ENCODE measurements at regions not wholly inside any gene's neighbourhood (a gene's known extent, or its start where the extent isn't known, plus 50 kb on each side); places are given as distances from the start of the nearest gene placed in this dataset.
"Not testable (repeated sequence)": the region's sequence is repeated elsewhere in the genome, so short reads cannot be mapped to it uniquely, and the experiment has no call there.

DNA sequence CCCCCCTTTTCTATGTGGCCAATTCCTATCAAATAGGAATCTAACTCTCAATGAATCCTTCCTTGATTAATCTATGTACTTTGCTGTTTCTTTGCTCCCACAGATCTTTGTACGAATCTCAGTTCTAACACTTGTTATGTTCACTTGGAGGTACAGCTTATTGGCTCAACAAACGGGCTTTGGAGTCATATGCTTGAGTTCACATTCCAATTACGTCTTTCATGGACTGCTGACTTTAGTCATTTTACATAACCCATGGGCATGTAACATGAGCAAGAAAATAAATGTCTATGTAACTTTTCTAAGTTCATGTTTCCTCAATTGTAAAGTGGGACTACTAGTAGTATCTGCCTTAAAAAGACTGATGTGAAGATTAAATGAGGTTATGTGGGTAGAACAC, 123.2 kb upstream of the TBC1D5 start:
- DNase-seq: no peak

- DNase-seq: no peak
Observed at GRCh38 chr3:17861476-17861875, 119.0 kb upstream of the TBC1D5 start.

DNA sequence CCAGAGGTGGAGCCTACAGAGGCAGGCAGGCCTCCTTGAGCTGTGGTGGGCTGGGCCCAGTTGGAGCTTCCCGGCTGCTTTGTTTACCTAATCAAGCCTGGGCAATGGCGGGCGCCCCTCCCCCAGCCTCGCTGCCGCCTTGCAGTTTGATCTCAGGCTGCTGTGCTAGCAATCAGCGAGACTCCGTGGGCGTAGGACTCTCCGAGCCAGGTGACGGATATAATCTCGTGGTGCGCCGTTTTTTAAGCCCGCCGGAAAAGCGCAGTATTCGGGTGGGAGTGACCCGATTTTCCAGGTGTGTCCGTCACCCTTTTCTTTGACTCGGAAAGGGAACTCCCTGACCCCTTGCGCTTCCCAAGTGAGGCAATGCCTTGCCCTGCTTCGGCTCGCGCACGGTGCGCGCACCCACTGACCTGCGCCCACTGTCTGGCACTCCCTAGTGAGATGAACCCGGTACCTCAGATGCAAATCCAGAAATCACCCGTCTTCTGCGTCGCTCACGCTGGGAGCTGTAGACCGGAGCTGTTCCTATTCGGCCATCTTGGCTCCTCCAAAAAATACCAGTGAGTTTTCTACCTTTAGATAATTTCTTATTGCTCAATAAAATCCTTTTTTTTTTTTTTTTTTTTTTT, 118.5 kb upstream of the TBC1D5 start:
- not testable (repeated sequence) for DNase-seq

DNA sequence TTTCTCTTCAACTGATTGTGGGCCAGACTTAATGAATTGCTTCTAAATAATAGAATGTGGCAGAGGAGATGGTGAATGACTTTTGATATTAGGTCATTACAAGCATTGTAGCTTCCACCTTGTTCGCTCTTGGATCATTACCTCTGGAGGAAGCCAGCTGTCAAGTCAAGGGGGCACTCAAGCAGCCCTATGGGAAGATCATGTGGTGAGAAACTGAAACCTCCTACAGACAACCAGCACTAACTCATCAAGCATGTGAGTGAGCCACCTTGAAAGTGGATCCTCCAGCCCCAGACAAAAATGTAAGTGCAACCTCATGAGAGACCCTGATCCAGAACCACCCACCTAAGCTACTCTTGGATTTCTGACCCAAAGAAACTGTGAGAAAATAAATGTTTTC, 109.8 kb upstream of the TBC1D5 start:
- DNase-seq: no peak

- DNase-seq: no peak
Observed at GRCh38 chr3:17850448-17850847, 108.0 kb upstream of the TBC1D5 start.

GRCh38 chr3:17848102-17848501, 105.7 kb upstream of the TBC1D5 start:
- DNase-seq: no peak

- no peak for DNase-seq
Observed at GRCh38 chr3:17847156-17847555, 104.7 kb upstream of the TBC1D5 start.

GRCh38 chr3:17846466-17846865, 104.0 kb upstream of the TBC1D5 start:
- no peak for DNase-seq

DNA sequence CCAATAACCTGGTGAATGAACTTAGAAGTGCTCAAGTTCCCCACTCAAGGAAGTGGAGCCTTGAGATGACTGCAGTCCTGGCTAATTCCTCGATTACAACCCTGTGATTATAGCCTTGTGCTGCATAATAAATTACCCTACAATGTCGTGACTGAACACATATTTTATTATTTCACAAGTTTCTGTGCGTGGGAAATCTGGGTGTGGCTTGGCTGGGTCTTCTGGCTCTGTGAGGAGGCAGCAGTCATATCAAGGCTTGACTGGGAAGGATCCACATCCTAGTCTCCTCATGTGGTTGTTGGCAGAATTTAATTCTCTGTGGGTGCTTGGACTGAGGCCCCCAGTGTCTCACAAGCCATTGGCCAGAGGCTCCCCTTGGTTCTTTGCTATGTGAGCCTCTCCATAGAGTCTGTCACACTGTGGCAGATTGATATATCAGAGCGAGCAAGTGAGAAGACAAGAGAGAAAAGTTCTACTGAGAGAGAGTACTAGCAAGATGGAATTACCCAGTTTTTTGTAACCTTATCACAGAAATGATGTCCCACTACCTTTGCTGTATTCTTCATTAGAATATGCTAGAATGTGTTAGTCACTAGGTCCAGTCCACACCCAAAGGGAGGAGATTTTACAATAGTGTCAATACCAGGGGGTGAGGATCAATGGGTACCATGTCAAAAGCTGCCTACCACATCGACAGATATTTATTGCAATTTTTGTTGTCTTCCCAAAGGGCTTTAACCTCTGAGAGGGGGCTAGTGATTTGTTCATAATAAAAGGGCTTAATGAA, 102.8 kb upstream of the TBC1D5 start:
- DNase-seq: no peak

GRCh38 chr3:17844236-17844635, 101.8 kb upstream of the TBC1D5 start:
- DNase-seq: no peak

- DNase-seq: no peak
Observed at GRCh38 chr3:17841190-17841828, 98.9 kb upstream of the TBC1D5 start.

- DNase-seq: no peak
Observed at GRCh38 chr3:17840651-17841050, 98.2 kb upstream of the TBC1D5 start.

DNA sequence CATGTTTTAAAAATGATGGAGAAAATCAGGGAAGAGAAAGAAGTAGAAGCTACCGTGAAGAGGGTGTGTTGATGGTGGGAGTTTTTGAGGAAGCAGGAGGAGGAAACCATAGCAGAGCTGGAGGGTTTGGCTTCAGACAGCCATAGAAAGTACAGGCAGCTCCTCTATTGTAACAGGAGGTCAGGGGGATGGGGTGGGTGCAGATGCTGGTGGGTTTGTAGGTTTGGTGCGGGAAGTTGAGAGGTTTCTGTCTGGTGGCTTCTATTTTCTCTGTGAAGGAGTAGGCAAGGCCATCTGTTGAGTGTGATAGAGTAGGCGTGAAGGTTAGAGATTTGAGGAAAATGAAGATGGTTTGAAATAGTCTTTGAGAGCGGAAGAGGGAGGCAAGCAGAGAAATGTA, 97.7 kb upstream of the TBC1D5 start:
- no peak for DNase-seq

- DNase-seq: no peak
Observed at GRCh38 chr3:17836919-17837318, 94.5 kb upstream of the TBC1D5 start.

GRCh38 chr3:17836092-17836491, 93.7 kb upstream of the TBC1D5 start:
- no peak for DNase-seq

DNA sequence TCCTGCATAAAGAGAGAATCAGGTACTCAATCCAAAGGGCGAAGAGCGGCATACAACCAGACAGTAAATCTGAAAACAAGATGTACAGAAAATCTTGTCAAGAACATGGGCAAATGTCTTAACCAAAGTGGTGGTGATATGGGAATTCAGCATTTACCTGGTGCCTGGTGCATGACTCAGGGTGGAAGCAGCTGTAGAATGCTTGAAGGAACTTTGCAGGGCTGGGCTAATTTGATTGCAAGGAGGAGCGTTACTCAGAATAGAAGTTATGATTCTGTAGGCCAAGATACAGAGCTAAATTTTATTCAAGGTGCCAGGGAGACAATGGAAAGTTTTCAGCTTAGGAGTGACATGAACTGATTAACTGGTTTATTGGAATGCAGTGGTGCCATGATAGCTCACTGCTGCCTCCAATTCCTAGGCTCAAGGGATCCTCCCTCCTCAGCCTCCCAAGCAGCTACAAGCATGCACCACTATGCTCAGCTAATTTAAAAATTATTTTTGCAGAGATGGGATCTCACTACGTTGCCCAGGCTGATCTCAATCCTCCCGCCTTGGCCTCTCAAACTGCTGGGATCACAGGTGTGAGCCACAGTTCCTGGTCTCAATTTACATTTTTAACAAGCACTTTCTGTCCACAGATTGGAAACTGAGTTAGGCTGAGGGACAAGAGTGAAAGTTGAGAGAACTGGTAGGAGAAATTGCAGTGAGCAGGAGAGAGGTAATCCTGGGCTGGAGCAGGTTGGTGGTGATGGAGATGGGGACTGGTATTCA, 91.5 kb upstream of the TBC1D5 start:
- DNase-seq: no peak

DNA sequence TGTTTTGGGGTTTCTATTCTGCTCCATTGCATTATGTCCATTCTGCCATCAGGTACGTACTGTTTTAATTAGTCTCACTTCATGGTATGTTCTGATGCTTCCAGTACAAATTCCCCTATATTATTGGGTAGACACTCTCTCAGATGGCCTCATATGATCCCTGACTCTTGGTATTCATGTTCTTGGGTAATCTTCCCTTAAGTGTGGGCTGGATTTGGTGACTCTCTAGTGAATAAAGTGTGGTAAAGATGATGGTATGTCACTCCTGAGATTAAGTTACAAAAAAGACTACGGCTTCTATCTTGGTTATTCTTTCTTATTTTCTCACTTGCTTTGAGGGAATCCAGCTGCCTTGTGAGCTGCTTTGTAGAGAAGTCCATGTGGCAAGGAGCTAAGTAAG, 89.6 kb upstream of the TBC1D5 start:
- no peak for DNase-seq

- no peak for DNase-seq
Observed at GRCh38 chr3:17831366-17831765, 88.9 kb upstream of the TBC1D5 start.

GRCh38 chr3:17830788-17831187, 88.4 kb upstream of the TBC1D5 start:
- no peak for DNase-seq

- DNase-seq: no peak
Observed at GRCh38 chr3:17828388-17828787, 86.0 kb upstream of the TBC1D5 start.

GRCh38 chr3:17825298-17825697, 82.9 kb upstream of the TBC1D5 start:
- DNase-seq: no peak

GRCh38 chr3:17823816-17824215, 81.4 kb upstream of the TBC1D5 start:
- no peak for DNase-seq

DNA sequence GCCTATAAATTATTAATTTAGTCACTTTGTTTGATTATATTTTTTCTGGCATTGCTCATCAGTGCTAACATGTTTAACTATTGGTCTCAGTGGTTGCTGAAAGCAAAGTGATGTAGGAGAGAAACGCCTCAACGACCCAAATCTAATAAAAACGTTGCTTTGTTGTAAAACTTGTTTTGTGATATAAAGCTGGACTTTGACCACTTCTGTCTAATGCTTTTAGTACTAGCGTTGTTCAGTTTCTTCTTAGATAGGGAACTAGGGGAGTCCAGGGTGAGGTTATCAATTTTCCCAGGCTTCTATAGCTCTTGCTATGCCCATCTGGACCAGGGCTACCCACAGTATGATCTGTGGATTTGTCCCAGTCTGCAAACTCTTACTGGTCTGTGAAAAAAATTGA, 80.6 kb upstream of the TBC1D5 start:
- no peak for DNase-seq

DNA sequence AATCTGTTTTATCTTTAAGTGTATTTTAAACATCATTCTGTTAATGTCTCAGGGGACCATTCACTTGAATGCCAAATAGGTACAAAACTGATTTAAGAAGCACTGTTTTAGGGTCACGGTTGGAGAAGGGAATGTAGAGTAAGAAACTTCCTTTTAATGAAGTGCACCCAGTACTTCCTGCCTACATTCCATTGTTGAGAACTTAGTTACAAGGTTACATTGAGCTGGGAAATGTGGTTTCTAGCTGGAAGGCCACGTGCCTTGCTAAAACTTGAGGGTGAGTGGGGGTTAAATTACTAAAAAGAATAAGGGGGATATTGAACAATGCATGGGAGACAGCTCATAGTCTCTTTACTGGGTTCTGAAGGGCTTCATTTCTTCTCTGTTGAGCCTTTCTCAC, 78.3 kb upstream of the TBC1D5 start:
- DNase-seq: no peak
